A673 (cell line): ENCODE measurements at regions not wholly inside any gene's neighbourhood (a gene's known extent, or its start where the extent isn't known, plus 50 kb on each side); places are given as distances from the start of the nearest gene placed in this dataset.

Experiments used
- EZH2 ChIP-seq: fragments of 200-600 bp; sonication (generic); IDR thresholded peaks from 2 replicates; pipeline ENCODE4 v1.6.1; 2017; ENCODE audit warnings: borderline replicate concordance, low read depth, mild to moderate bottlenecking, mixed read lengths, antibody characterized with exemption, low read length; ENCODE audit not compliant: poor library complexity, severe bottlenecking
- TF ChIP-seq, protein P1 (sequence below): fragments of 300-800, 200-600 bp; sonication (generic); conservative IDR thresholded peaks from 2 replicates; pipeline ENCODE4 v1.5.1; 2017; ENCODE audit warnings: low read depth, mild to moderate bottlenecking, antibody characterized with exemption, low read length, moderate library complexity, mixed read lengths

DNA sequence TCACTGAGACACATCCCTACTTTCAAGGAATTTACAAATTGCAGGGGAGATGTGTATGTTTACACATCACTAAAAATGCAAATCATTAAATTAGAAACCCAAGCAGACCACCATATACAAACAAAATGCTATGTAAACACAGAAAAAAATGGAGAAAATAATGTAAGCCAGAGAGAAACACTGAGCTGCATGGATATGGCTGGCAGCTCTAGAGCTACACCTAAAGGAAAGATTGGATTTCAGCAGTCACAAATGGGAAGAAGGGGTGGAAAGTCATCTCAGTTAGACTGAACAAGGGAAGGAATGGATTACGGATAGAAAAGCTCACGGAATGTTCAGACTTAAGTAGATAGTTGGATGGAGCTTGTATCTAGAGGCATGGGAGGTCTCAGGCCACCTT lies 186.3 kb downstream of the MOSPD2 start:
- TF ChIP-seq, protein P1, sequence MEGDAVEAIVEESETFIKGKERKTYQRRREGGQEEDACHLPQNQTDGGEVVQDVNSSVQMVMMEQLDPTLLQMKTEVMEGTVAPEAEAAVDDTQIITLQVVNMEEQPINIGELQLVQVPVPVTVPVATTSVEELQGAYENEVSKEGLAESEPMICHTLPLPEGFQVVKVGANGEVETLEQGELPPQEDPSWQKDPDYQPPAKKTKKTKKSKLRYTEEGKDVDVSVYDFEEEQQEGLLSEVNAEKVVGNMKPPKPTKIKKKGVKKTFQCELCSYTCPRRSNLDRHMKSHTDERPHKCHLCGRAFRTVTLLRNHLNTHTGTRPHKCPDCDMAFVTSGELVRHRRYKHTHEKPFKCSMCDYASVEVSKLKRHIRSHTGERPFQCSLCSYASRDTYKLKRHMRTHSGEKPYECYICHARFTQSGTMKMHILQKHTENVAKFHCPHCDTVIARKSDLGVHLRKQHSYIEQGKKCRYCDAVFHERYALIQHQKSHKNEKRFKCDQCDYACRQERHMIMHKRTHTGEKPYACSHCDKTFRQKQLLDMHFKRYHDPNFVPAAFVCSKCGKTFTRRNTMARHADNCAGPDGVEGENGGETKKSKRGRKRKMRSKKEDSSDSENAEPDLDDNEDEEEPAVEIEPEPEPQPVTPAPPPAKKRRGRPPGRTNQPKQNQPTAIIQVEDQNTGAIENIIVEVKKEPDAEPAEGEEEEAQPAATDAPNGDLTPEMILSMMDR, result no peak
- TF ChIP-seq EZH2, result no peak
